ENCODE measurements at regions not wholly inside any gene's neighbourhood (a gene's known extent, or its start where the extent isn't known, plus 50 kb on each side); places are given as distances from the start of the nearest gene placed in this dataset.

DNA sequence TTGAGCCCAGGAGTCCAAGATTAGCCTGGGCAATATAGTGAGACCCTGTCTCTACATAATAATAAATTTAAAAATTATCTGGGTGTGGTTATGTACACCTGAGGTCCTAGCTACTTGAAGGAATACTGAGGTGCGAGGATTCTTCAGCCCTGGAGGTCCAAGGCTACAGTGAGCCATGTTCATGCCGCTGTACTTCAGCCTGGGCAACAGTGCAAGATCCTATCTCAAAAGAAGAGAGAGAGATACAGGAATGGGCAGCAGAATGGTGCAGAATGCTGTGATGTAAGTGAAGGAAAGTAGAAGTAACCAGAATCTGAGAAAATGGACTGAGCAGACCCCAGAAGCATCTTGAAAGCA lies 62.7 kb upstream of the EXOC4 start:
- TF ChIP-seq, protein P1, sequence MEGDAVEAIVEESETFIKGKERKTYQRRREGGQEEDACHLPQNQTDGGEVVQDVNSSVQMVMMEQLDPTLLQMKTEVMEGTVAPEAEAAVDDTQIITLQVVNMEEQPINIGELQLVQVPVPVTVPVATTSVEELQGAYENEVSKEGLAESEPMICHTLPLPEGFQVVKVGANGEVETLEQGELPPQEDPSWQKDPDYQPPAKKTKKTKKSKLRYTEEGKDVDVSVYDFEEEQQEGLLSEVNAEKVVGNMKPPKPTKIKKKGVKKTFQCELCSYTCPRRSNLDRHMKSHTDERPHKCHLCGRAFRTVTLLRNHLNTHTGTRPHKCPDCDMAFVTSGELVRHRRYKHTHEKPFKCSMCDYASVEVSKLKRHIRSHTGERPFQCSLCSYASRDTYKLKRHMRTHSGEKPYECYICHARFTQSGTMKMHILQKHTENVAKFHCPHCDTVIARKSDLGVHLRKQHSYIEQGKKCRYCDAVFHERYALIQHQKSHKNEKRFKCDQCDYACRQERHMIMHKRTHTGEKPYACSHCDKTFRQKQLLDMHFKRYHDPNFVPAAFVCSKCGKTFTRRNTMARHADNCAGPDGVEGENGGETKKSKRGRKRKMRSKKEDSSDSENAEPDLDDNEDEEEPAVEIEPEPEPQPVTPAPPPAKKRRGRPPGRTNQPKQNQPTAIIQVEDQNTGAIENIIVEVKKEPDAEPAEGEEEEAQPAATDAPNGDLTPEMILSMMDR (IDR thresholded peaks at IDR 0.05 in 2 of 3, conservative IDR thresholded peaks at IDR 0.05 in 1 of 3; ENCODE audit: borderline replicate concordance in 1 of 3, insufficient read depth in 1 of 3, low read depth in 2 of 3, low read length in 2 of 3): no peak
- no peak for TF ChIP-seq EZH2 (IDR thresholded peaks at IDR 0.05)
- no peak for TF ChIP-seq YY1 (IDR thresholded peaks at IDR 0.05; ENCODE audit: extremely low read depth, insufficient replicate concordance, low read depth, low read length)
- TF ChIP-seq FOSL1 (IDR thresholded peaks at IDR 0.05; ENCODE audit: low read depth): no peak
- TF ChIP-seq EZH2phosphoT487 (IDR thresholded peaks at IDR 0.05; ENCODE audit: borderline replicate concordance): no peak
- no peak for TF ChIP-seq CBX3 (IDR thresholded peaks at IDR 0.05; ENCODE audit: low read depth)
- TF ChIP-seq POLR2A (IDR thresholded peaks at IDR 0.05; ENCODE audit: borderline replicate concordance, extremely low read depth, insufficient read depth, insufficient read length): no peak

All from HCT116 (cell line).